ENCODE measurements at regions not wholly inside any gene's neighbourhood (a gene's known extent, or its start where the extent isn't known, plus 50 kb on each side); places are given as distances from the start of the nearest gene placed in this dataset.
A peak's percentile ranks its signal among the peaks of the same experiment; 100 is the strongest.

DNA sequence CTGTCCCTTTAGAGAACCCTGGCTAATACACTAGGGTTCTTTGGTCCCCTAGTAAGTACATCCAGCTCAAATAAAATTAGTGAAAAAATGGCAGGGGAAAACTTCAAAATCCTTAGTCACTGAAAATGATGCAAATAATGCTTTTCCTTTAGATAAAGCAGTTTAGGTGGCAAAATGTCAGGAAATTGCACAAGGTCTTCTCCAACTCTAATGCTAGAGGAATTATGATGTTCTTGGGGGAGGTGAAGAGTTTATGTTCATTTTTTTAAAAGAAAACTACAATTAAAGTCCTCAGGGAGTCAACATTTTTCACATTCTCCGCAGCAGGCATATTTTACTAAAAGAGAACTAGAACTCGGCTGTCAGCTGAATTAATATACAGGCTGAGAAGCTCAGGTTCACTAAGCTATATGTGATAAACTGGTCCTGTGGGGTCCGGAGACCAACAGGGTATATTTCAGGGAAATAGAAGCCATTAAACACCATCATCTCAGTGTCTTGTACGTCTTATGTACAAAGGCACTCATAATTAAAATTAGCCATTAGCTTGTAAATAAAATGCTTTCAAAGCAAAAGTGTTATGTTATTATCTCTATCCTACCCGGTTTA lies 1164.7 kb upstream of the AUTS2 start:
- 80% methylated on average over 5 of the region's 5 CpGs for WGBS
- TF ChIP-seq POLR2A (IDR thresholded peaks at IDR 0.05): no peak
- TF ChIP-seq CTCF (IDR thresholded peaks at IDR 0.05): no peak
- no peaks in the 10 kb centered on the region for H3K27me3 ChIP-seq (replicated peaks; ENCODE audit: insufficient read depth)

DNA sequence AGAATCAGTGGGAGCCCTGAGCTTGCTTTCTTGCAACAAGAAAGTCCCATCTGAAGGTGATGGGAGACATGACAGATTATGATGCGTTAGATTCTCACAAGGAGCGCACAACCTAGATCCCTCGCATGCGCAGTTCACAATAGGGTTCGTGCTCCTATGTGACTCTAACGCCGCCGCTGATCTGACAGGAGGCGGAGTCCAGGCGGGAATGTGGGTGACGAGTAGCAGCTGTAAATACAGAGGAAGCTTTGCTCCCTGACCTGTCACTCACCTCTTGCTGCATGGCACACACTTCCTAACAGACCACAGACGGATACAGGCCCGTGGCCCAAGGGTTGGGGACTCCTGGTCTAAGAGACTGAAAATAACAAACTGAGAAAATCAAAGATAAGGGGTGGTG lies 1163.4 kb upstream of the AUTS2 start:
- WGBS: 75% methylated on average over 13 of the region's 13 CpGs
- H3K27ac ChIP-seq: no peak overlapping the region
- H3K9me3 ChIP-seq: no peaks in the 10 kb centered on the region
- no peaks in the 10 kb centered on the region for H3K27me3 ChIP-seq (replicated peaks; ENCODE audit: insufficient read depth)
- H3K36me3 ChIP-seq: no peaks in the 10 kb centered on the region
- DNase-seq (ENCODE audit: low spot score): no peak
- intact Hi-C loops (cut with DNase I): no loop called here
- TF ChIP-seq POLR2AphosphoS5 (IDR thresholded peaks at IDR 0.05): no peak
- TF ChIP-seq POLR2A (IDR thresholded peaks at IDR 0.05): no peak
- no peak for TF ChIP-seq CTCF (IDR thresholded peaks at IDR 0.05)
- H3K4me1 ChIP-seq (replicated peaks): no peaks in the 10 kb centered on the region
- H3K4me3 ChIP-seq: no peak overlapping the region

More for the DNA sequence above, 1164.7 kb upstream of the AUTS2 start:
- no peak overlapping the region for H3K4me3 ChIP-seq
- intact Hi-C loops (cut with DNase I): no loop called here
- H3K36me3 ChIP-seq: no peaks in the 10 kb centered on the region
- DNase-seq (ENCODE audit: low spot score): no peak
- no peak overlapping the region for H3K27ac ChIP-seq
- H3K4me1 ChIP-seq (replicated peaks): no peaks in the 10 kb centered on the region
- H3K9me3 ChIP-seq: no peaks in the 10 kb centered on the region

GRCh38 chr7:68438016-68438415 lies 1160.3 kb upstream of the AUTS2 start:
- H3K9me3 ChIP-seq: no peaks in the 10 kb centered on the region
- no peaks in the 10 kb centered on the region for H3K27me3 ChIP-seq (replicated peaks; ENCODE audit: insufficient read depth)
- intact Hi-C loops (cut with DNase I): no loop called here
- H3K36me3 ChIP-seq: no peaks in the 10 kb centered on the region
- H3K4me3 ChIP-seq: no peak overlapping the region
- no peaks in the 10 kb centered on the region for H3K4me1 ChIP-seq (replicated peaks)
- DNase-seq (ENCODE audit: low spot score): no peak
- 20% methylated on average over 2 of the region's 2 CpGs for WGBS
- peak; percentile 48 for TF ChIP-seq POLR2AphosphoS5 (IDR thresholded peaks at IDR 0.05)
- TF ChIP-seq POLR2A (IDR thresholded peaks at IDR 0.05): no peak
- no peak for TF ChIP-seq CTCF (IDR thresholded peaks at IDR 0.05)
- H3K27ac ChIP-seq: no peak overlapping the region

DNA sequence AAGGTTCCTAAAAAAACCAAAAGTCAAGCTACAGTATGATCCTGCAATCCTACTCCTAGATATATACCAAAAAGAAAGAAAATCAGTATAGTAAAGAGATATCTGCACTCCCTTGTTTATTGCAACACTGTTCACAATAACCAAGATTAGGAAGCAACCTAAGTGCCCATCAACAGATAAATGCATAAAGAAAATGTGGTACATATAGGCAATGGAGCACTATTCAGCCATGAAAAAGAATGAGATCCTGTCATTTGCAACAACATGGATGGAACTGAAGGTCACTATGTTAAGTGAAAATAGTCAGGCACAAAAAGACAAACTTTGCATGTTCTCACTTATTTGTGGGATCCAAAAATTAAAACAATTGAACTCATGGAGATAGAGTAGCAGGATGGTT lies 1159.5 kb upstream of the AUTS2 start:
- no peaks in the 10 kb centered on the region for H3K9me3 ChIP-seq

More for the DNA sequence above, 1159.5 kb upstream of the AUTS2 start:
- Histone ChIP-seq H3K36me3 (no peaks in the 10 kb centered on the region), H3K4me3 (no peak overlapping the region), H3K27ac (no peak overlapping the region), H3K4me1 (replicated peaks) (no peaks in the 10 kb centered on the region), H3K27me3 (replicated peaks; ENCODE audit: insufficient read depth) (no peaks in the 10 kb centered on the region)
- TF ChIP-seq CTCF (IDR thresholded peaks at IDR 0.05): no peak
- no peak for TF ChIP-seq POLR2A (IDR thresholded peaks at IDR 0.05)
- TF ChIP-seq POLR2AphosphoS5 (IDR thresholded peaks at IDR 0.05): no peak
- intact Hi-C loops (cut with DNase I): no loop called here
- DNase-seq (ENCODE audit: low spot score): no peak
